Gastroesophageal sphincter (tissue), 3 donors: ENCODE measurements at regions not wholly inside any gene's neighbourhood (a gene's known extent, or its start where the extent isn't known, plus 50 kb on each side); places are given as distances from the start of the nearest gene placed in this dataset.

ENCODE experiments used
- CTCF ChIP-seq, 4 experiments: fragments of 200-600 bp in 2 of 4; fragments of 450-650 bp in 2 of 4; sonication (generic) in 1 of 4; IDR thresholded peaks; one replicate each; pipeline ENCODE4 v1.5.1; 2017 to 2019; ENCODE audit warnings: antibody characterized with exemption in 4 of 4, mild to moderate bottlenecking in 2 of 4, moderate library complexity in 2 of 4
- POLR2A ChIP-seq, 2 donors: fragments of 450-650 bp; IDR thresholded peaks; one replicate each; pipeline ENCODE4 v1.6.1; 2017; ENCODE audit warnings: antibody characterized with exemption in 2 of 2, mild to moderate bottlenecking in 2 of 2, moderate library complexity in 1 of 2
- POLR2AphosphoS5 ChIP-seq: sonication (generic); formaldehyde crosslinking; IDR thresholded peaks from one replicate; pipeline ENCODE4 v1.6.1; 2017; ENCODE audit warnings: antibody characterized with exemption

GRCh38 chr3:102737353-102737752 lies 302.5 kb downstream of the ZPLD1 start:
- TF ChIP-seq POLR2AphosphoS5 (no peak), POLR2A (IDR thresholded peaks at IDR 0.05) (no peak), CTCF (IDR thresholded peaks at IDR 0.05) (no peak)
